CD4-positive, alpha-beta T cell treated with Interleukin-12 subunit alpha and Interleukin-12 subunit beta, for 1 hour (primary cell): ENCODE measurements at regions not wholly inside any gene's neighbourhood (a gene's known extent, or its start where the extent isn't known, plus 50 kb on each side); places are given as distances from the start of the nearest gene placed in this dataset.
"Not testable (repeated sequence)": the region's sequence is repeated elsewhere in the genome, so short reads cannot be mapped to it uniquely, and the experiment has no call there.

Experiments used
- DNase-seq: peaks from one replicate; pipeline ENCODE4 v3.0.0-alpha.2; 2020

GRCh38 chr1:70556541-70556940, 145.5 kb downstream of the CTH start:
- DNase-seq: no peak

GRCh38 chr1:70567167-70567566, 156.1 kb downstream of the CTH start:
- DNase-seq: no peak

GRCh38 chr1:70571191-70571590, 160.1 kb downstream of the CTH start:
- no peak for DNase-seq

- no peak for DNase-seq
Observed at GRCh38 chr1:70573317-70573843, 162.3 kb downstream of the CTH start.

GRCh38 chr1:70581661-70582060, 170.6 kb downstream of the CTH start:
- DNase-seq: no peak

- DNase-seq: no peak
Observed at GRCh38 chr1:70583522-70583921, 172.5 kb downstream of the CTH start.

- DNase-seq: no peak
Observed at GRCh38 chr1:70586046-70586445, 175.0 kb downstream of the CTH start.

GRCh38 chr1:70587872-70588366, 176.9 kb downstream of the CTH start:
- no peak for DNase-seq

GRCh38 chr1:70593551-70593950, 182.5 kb downstream of the CTH start:
- not testable (repeated sequence) for DNase-seq

GRCh38 chr1:70608815-70609214, 197.7 kb downstream of the CTH start:
- no peak for DNase-seq

GRCh38 chr1:70610164-70610563, 199.1 kb downstream of the CTH start:
- DNase-seq: not testable (repeated sequence)

- DNase-seq: no peak
Observed at GRCh38 chr1:70616946-70617345, 205.9 kb downstream of the CTH start.

- no peak for DNase-seq
Observed at GRCh38 chr1:70617728-70618127, 206.7 kb downstream of the CTH start.

GRCh38 chr1:70627910-70628309, 216.8 kb downstream of the CTH start:
- no peak for DNase-seq

- DNase-seq: no peak
Observed at GRCh38 chr1:70628973-70629372, 217.9 kb downstream of the CTH start.

- DNase-seq: no peak
Observed at GRCh38 chr1:70633004-70633403, 221.9 kb downstream of the CTH start.

- DNase-seq: no peak
Observed at GRCh38 chr1:70635868-70636267, 224.8 kb downstream of the CTH start.

- DNase-seq: no peak
Observed at GRCh38 chr1:70641868-70642267, 230.8 kb downstream of the CTH start.

- DNase-seq: no peak
Observed at GRCh38 chr1:70656361-70656760, 245.3 kb downstream of the CTH start.

- DNase-seq: no peak
Observed at GRCh38 chr1:70659891-70660290, 248.8 kb downstream of the CTH start.

GRCh38 chr1:70666381-70667140, 255.5 kb downstream of the CTH start:
- DNase-seq: no peak

- no peak for DNase-seq
Observed at GRCh38 chr1:70667494-70668170, 256.6 kb downstream of the CTH start.

GRCh38 chr1:70671006-70671405, 259.9 kb downstream of the CTH start:
- no peak for DNase-seq

GRCh38 chr1:70672442-70672888, 261.4 kb downstream of the CTH start:
- no peak for DNase-seq
